ENCODE measurements at regions not wholly inside any gene's neighbourhood (a gene's known extent, or its start where the extent isn't known, plus 50 kb on each side); places are given as distances from the start of the nearest gene placed in this dataset.

- Histone ChIP-seq H3K9me3 (replicated peaks; ENCODE audit: control insufficient read depth, low read depth, low read length) (no peaks in the 10 kb centered on the region), H3K27ac (ENCODE audit: low read length) (no peak overlapping the region), H3K27me3 (ENCODE audit: control insufficient read depth, insufficient read depth, low read length) (peaks cover 59% of the 10 kb centered on the region), H3K36me3 (ENCODE audit: control insufficient read depth, insufficient read depth, low read length) (no peaks in the 10 kb centered on the region), H3K4me1 (ENCODE audit: control insufficient read depth, insufficient read depth, low read length) (peaks cover 5% of the 10 kb centered on the region), H3K4me3 (ENCODE audit: low read length) (no peak overlapping the region)
- no peak for DNase-seq
- 49% methylated on average over 7 of the region's 11 CpGs for WGBS (ENCODE audit: insufficient coverage)
Measured at GRCh38 chr17:79413611-79414010, 197.2 kb downstream of the RBFOX3 start.

GRCh38 chr17:79412886-79413390, 197.9 kb downstream of the RBFOX3 start:
- no peak overlapping the region for H3K4me3 ChIP-seq (ENCODE audit: low read length)
- no peaks in the 10 kb centered on the region for H3K36me3 ChIP-seq (ENCODE audit: control insufficient read depth, insufficient read depth, low read length)
- peaks cover 5% of the 10 kb centered on the region for H3K4me1 ChIP-seq (ENCODE audit: control insufficient read depth, insufficient read depth, low read length)
- no peak for DNase-seq
- H3K27me3 ChIP-seq (ENCODE audit: control insufficient read depth, insufficient read depth, low read length) = peaks cover 59% of the 10 kb centered on the region
- no peaks in the 10 kb centered on the region for H3K9me3 ChIP-seq (replicated peaks; ENCODE audit: control insufficient read depth, low read depth, low read length)
- H3K27ac ChIP-seq (ENCODE audit: low read length) = no peak overlapping the region
- no CpG with 5 or more reads among the region's 3 CpGs for WGBS (ENCODE audit: insufficient coverage)

GRCh38 chr17:79412110-79412509, 198.7 kb downstream of the RBFOX3 start:
- WGBS (ENCODE audit: insufficient coverage) = 92% methylated on average over 3 of the region's 3 CpGs
- Histone ChIP-seq H3K9me3 (replicated peaks; ENCODE audit: control insufficient read depth, low read depth, low read length) (no peaks in the 10 kb centered on the region), H3K27me3 (ENCODE audit: control insufficient read depth, insufficient read depth, low read length) (peaks cover 59% of the 10 kb centered on the region), H3K4me3 (ENCODE audit: low read length) (no peak overlapping the region), H3K4me1 (ENCODE audit: control insufficient read depth, insufficient read depth, low read length) (peaks cover 5% of the 10 kb centered on the region), H3K27ac (ENCODE audit: low read length) (no peak overlapping the region), H3K36me3 (ENCODE audit: control insufficient read depth, insufficient read depth, low read length) (no peaks in the 10 kb centered on the region)
- DNase-seq = no peak

- Histone ChIP-seq H3K4me3 (ENCODE audit: low read length) (no peak overlapping the region), H3K9me3 (replicated peaks; ENCODE audit: control insufficient read depth, low read depth, low read length) (no peaks in the 10 kb centered on the region), H3K27ac (ENCODE audit: low read length) (no peak overlapping the region), H3K4me1 (ENCODE audit: control insufficient read depth, insufficient read depth, low read length) (peaks cover 5% of the 10 kb centered on the region), H3K36me3 (ENCODE audit: control insufficient read depth, insufficient read depth, low read length) (no peaks in the 10 kb centered on the region), H3K27me3 (ENCODE audit: control insufficient read depth, insufficient read depth, low read length) (peaks cover 59% of the 10 kb centered on the region)
- DNase-seq = no peak
- 51% methylated on average over 8 of the region's 8 CpGs for WGBS (ENCODE audit: insufficient coverage)
Measured at GRCh38 chr17:79411419-79411818, 199.4 kb downstream of the RBFOX3 start.

- Histone ChIP-seq H3K4me3 (ENCODE audit: low read length) (no peak overlapping the region), H3K9me3 (replicated peaks; ENCODE audit: control insufficient read depth, low read depth, low read length) (no peaks in the 10 kb centered on the region), H3K4me1 (ENCODE audit: control insufficient read depth, insufficient read depth, low read length) (peaks cover 5% of the 10 kb centered on the region), H3K27me3 (ENCODE audit: control insufficient read depth, insufficient read depth, low read length) (peaks cover 59% of the 10 kb centered on the region), H3K27ac (ENCODE audit: low read length) (no peak overlapping the region), H3K36me3 (ENCODE audit: control insufficient read depth, insufficient read depth, low read length) (no peaks in the 10 kb centered on the region)
- 79% methylated on average over 9 of the region's 9 CpGs for WGBS (ENCODE audit: insufficient coverage)
- DNase-seq = no peak
Measured at GRCh38 chr17:79410681-79411080, 200.2 kb downstream of the RBFOX3 start.

- 46% methylated on average over 7 of the region's 11 CpGs for WGBS (ENCODE audit: insufficient coverage)
- Histone ChIP-seq H3K27me3 (ENCODE audit: control insufficient read depth, insufficient read depth, low read length) (peaks cover 60% of the 10 kb centered on the region), H3K4me1 (ENCODE audit: control insufficient read depth, insufficient read depth, low read length) (no peaks in the 10 kb centered on the region)
Measured at GRCh38 chr17:79408251-79408650, 202.6 kb downstream of the RBFOX3 start.

GRCh38 chr17:79407385-79407784, 203.5 kb downstream of the RBFOX3 start:
- Histone ChIP-seq H3K36me3 (ENCODE audit: control insufficient read depth, insufficient read depth, low read length) (no peaks in the 10 kb centered on the region), H3K27me3 (ENCODE audit: control insufficient read depth, insufficient read depth, low read length) (peaks cover 68% of the 10 kb centered on the region), H3K27ac (ENCODE audit: low read length) (no peak overlapping the region), H3K4me1 (ENCODE audit: control insufficient read depth, insufficient read depth, low read length) (no peaks in the 10 kb centered on the region), H3K4me3 (ENCODE audit: low read length) (no peak overlapping the region), H3K9me3 (replicated peaks; ENCODE audit: control insufficient read depth, low read depth, low read length) (no peaks in the 10 kb centered on the region)
- WGBS (ENCODE audit: insufficient coverage) = 24% methylated on average over 7 of the region's 8 CpGs
- no peak for DNase-seq

More at GRCh38 chr17:79408251-79408650, 202.6 kb downstream of the RBFOX3 start:
- no peak for DNase-seq
- Histone ChIP-seq H3K4me3 (ENCODE audit: low read length) (no peak overlapping the region), H3K9me3 (replicated peaks; ENCODE audit: control insufficient read depth, low read depth, low read length) (no peaks in the 10 kb centered on the region), H3K36me3 (ENCODE audit: control insufficient read depth, insufficient read depth, low read length) (no peaks in the 10 kb centered on the region), H3K27ac (ENCODE audit: low read length) (no peak overlapping the region)

GRCh38 chr17:79406316-79406715, 204.5 kb downstream of the RBFOX3 start:
- DNase-seq = peak; percentile 28
- 33% methylated on average over 10 of the region's 16 CpGs for WGBS (ENCODE audit: insufficient coverage)
- Histone ChIP-seq H3K27me3 (ENCODE audit: control insufficient read depth, insufficient read depth, low read length) (peaks cover 78% of the 10 kb centered on the region), H3K4me1 (ENCODE audit: control insufficient read depth, insufficient read depth, low read length) (peaks cover 2% of the 10 kb centered on the region), H3K27ac (ENCODE audit: low read length) (no peak overlapping the region), H3K9me3 (replicated peaks; ENCODE audit: control insufficient read depth, low read depth, low read length) (no peaks in the 10 kb centered on the region), H3K4me3 (ENCODE audit: low read length) (no peak overlapping the region), H3K36me3 (ENCODE audit: control insufficient read depth, insufficient read depth, low read length) (no peaks in the 10 kb centered on the region)

GRCh38 chr17:79405823-79406222, 205.0 kb downstream of the RBFOX3 start:
- H3K4me3 ChIP-seq (ENCODE audit: low read length) = no peak overlapping the region
- peaks cover 82% of the 10 kb centered on the region for H3K27me3 ChIP-seq (ENCODE audit: control insufficient read depth, insufficient read depth, low read length)
- no peak for DNase-seq
- WGBS (ENCODE audit: insufficient coverage) = 78% methylated on average over 1 of the region's 1 CpG
- no peaks in the 10 kb centered on the region for H3K36me3 ChIP-seq (ENCODE audit: control insufficient read depth, insufficient read depth, low read length)
- peaks cover 6% of the 10 kb centered on the region for H3K4me1 ChIP-seq (ENCODE audit: control insufficient read depth, insufficient read depth, low read length)
- H3K27ac ChIP-seq (ENCODE audit: low read length) = no peak overlapping the region
- no peaks in the 10 kb centered on the region for H3K9me3 ChIP-seq (replicated peaks; ENCODE audit: control insufficient read depth, low read depth, low read length)

GRCh38 chr17:79404136-79404911, 206.5 kb downstream of the RBFOX3 start:
- peaks cover 88% of the 10 kb centered on the region for H3K27me3 ChIP-seq (ENCODE audit: control insufficient read depth, insufficient read depth, low read length)

More at GRCh38 chr17:79404136-79404911, 206.5 kb downstream of the RBFOX3 start:
- WGBS (ENCODE audit: insufficient coverage) = 93% methylated on average over 10 of the region's 16 CpGs
- Histone ChIP-seq H3K9me3 (replicated peaks; ENCODE audit: control insufficient read depth, low read depth, low read length) (no peaks in the 10 kb centered on the region), H3K27ac (ENCODE audit: low read length) (no peak overlapping the region), H3K4me3 (ENCODE audit: low read length) (no peak overlapping the region), H3K4me1 (ENCODE audit: control insufficient read depth, insufficient read depth, low read length) (peaks cover 9% of the 10 kb centered on the region), H3K36me3 (ENCODE audit: control insufficient read depth, insufficient read depth, low read length) (no peaks in the 10 kb centered on the region)
- DNase-seq = no peak

Data from muscle of leg (tissue), 3 donors.